ENCODE measurements at regions not wholly inside any gene's neighbourhood (a gene's known extent, or its start where the extent isn't known, plus 50 kb on each side); places are given as distances from the start of the nearest gene placed in this dataset.

DNA sequence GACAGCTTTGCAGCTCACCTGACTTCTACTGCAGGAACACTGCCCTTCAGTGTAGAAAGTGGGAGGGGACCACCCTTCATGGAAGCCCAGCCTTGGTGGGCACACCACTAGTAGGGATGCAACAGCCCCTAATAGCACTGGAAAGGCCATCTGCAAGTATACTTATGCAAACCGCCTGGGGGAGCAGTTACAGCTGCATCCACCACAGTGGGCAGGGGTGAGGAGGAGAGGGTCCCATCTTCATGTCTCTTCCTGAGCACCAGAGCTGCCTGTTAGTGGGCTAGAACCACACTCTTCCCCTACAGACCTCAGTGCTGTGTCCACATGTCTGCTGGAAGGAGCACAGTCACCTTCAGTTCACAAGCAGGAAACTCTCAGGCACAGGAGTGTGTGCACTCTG is 66.2 kb upstream of the LHX8 start:
- TF ChIP-seq, protein P1, sequence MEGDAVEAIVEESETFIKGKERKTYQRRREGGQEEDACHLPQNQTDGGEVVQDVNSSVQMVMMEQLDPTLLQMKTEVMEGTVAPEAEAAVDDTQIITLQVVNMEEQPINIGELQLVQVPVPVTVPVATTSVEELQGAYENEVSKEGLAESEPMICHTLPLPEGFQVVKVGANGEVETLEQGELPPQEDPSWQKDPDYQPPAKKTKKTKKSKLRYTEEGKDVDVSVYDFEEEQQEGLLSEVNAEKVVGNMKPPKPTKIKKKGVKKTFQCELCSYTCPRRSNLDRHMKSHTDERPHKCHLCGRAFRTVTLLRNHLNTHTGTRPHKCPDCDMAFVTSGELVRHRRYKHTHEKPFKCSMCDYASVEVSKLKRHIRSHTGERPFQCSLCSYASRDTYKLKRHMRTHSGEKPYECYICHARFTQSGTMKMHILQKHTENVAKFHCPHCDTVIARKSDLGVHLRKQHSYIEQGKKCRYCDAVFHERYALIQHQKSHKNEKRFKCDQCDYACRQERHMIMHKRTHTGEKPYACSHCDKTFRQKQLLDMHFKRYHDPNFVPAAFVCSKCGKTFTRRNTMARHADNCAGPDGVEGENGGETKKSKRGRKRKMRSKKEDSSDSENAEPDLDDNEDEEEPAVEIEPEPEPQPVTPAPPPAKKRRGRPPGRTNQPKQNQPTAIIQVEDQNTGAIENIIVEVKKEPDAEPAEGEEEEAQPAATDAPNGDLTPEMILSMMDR (conservative IDR thresholded peaks at IDR 0.05; ENCODE audit: low read depth in 2 of 2): peak in 1 of 2 experiments; percentile 62; a peak in 3 of 4 replicates
- TF ChIP-seq CREB1 (CRISPR knock-in tag; IDR thresholded peaks at IDR 0.05; ENCODE audit: low read depth): no peak
- TF ChIP-seq EZH2 (IDR thresholded peaks at IDR 0.05; ENCODE audit: low read depth, unreplicated experiment): no peak
- no peak for TF ChIP-seq EZH2phosphoT487 (IDR thresholded peaks at IDR 0.05; ENCODE audit: unreplicated experiment)
- TF ChIP-seq POLR2AphosphoS5 (IDR thresholded peaks at IDR 0.05; ENCODE audit: low read depth): no peak
- TF ChIP-seq, protein P2, sequence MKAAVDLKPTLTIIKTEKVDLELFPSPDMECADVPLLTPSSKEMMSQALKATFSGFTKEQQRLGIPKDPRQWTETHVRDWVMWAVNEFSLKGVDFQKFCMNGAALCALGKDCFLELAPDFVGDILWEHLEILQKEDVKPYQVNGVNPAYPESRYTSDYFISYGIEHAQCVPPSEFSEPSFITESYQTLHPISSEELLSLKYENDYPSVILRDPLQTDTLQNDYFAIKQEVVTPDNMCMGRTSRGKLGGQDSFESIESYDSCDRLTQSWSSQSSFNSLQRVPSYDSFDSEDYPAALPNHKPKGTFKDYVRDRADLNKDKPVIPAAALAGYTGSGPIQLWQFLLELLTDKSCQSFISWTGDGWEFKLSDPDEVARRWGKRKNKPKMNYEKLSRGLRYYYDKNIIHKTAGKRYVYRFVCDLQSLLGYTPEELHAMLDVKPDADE (IDR thresholded peaks at IDR 0.05): no peak
- TF ChIP-seq, protein P3, sequence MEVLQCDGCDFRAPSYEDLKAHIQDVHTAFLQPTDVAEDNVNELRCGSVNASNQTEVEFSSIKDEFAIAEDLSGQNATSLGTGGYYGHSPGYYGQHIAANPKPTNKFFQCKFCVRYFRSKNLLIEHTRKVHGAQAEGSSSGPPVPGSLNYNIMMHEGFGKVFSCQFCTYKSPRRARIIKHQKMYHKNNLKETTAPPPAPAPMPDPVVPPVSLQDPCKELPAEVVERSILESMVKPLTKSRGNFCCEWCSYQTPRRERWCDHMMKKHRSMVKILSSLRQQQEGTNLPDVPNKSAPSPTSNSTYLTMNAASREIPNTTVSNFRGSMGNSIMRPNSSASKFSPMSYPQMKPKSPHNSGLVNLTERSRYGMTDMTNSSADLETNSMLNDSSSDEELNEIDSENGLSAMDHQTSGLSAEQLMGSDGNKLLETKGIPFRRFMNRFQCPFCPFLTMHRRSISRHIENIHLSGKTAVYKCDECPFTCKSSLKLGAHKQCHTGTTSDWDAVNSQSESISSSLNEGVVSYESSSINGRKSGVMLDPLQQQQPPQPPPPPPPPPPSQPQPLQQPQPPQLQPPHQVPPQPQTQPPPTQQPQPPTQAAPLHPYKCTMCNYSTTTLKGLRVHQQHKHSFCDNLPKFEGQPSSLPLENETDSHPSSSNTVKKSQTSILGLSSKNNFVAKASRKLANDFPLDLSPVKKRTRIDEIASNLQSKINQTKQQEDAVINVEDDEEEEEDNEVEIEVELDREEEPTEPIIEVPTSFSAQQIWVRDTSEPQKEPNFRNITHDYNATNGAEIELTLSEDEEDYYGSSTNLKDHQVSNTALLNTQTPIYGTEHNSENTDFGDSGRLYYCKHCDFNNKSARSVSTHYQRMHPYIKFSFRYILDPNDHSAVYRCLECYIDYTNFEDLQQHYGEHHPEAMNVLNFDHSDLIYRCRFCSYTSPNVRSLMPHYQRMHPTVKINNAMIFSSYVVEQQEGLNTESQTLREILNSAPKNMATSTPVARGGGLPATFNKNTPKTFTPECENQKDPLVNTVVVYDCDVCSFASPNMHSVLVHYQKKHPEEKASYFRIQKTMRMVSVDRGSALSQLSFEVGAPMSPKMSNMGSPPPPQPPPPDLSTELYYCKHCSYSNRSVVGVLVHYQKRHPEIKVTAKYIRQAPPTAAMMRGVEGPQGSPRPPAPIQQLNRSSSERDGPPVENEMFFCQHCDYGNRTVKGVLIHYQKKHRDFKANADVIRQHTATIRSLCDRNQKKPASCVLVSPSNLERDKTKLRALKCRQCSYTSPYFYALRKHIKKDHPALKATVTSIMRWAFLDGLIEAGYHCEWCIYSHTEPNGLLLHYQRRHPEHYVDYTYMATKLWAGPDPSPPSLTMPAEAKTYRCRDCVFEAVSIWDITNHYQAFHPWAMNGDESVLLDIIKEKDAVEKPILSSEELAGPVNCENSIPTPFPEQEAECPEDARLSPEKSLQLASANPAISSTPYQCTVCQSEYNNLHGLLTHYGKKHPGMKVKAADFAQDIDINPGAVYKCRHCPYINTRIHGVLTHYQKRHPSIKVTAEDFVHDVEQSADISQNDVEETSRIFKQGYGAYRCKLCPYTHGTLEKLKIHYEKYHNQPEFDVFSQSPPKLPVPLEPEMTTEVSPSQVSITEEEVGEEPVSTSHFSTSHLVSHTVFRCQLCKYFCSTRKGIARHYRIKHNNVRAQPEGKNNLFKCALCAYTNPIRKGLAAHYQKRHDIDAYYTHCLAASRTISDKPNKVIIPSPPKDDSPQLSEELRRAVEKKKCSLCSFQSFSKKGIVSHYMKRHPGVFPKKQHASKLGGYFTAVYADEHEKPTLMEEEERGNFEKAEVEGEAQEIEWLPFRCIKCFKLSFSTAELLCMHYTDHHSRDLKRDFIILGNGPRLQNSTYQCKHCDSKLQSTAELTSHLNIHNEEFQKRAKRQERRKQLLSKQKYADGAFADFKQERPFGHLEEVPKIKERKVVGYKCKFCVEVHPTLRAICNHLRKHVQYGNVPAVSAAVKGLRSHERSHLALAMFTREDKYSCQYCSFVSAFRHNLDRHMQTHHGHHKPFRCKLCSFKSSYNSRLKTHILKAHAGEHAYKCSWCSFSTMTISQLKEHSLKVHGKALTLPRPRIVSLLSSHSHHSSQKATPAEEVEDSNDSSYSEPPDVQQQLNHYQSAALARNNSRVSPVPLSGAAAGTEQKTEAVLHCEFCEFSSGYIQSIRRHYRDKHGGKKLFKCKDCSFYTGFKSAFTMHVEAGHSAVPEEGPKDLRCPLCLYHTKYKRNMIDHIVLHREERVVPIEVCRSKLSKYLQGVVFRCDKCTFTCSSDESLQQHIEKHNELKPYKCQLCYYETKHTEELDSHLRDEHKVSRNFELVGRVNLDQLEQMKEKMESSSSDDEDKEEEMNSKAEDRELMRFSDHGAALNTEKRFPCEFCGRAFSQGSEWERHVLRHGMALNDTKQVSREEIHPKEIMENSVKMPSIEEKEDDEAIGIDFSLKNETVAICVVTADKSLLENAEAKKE (CRISPR knock-in tag; IDR thresholded peaks at IDR 0.05): no peak
